ENCODE measurements at regions not wholly inside any gene's neighbourhood (a gene's known extent, or its start where the extent isn't known, plus 50 kb on each side); places are given as distances from the start of the nearest gene placed in this dataset.

DNA sequence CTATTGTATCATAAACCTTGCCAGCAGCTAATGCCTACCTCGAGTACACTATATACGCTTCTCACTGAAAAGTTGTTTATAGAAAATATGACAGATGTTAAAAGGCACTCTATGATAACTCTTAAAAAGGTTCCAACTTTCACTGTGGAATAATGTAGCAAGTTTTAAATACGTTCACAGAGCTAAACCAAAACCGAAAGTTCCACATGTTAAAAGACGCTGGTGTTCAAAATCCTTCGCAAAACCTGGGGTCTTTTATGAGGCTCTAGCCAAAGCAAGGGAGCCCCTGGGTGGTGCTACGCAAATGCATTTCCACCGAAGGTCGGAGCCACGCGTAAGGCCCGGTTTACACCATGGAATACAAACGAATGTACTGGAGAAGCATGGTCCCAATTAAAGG, 103.7 kb upstream of the TENM3 start:
- Histone ChIP-seq H4K20me1 (ENCODE audit: insufficient read depth, low read length) (no peaks in the 10 kb centered on the region), H3K9ac (ENCODE audit: insufficient read depth, low read length, poor library complexity, severe bottlenecking) (no peak overlapping the region), H3K4me1 (ENCODE audit: control insufficient read depth in 1 of 2, insufficient read depth in 2 of 2, low read length in 2 of 2) (no peaks in the 10 kb centered on the region), H2AFZ (ENCODE audit: insufficient read depth, low read depth, low read length, poor library complexity, severe bottlenecking) (no peak overlapping the region), H3K79me2 (ENCODE audit: insufficient read depth, low read length) (no peaks in the 10 kb centered on the region), H3K27me3 (ENCODE audit: control insufficient read depth in 2 of 2, insufficient read depth in 2 of 2, low read length in 2 of 2) (peaks cover 60 to 68% of the 10 kb centered on the region in 2 donors), H3K36me3 (replicated peaks in 1 of 2; ENCODE audit: control insufficient read depth in 1 of 2, insufficient read depth in 2 of 2, low read length in 2 of 2) (no peaks in the 10 kb centered on the region), H3K27ac (ENCODE audit: low read depth in 1 of 2, low read length in 2 of 2) (no peak overlapping the region), H3K4me3 (replicated peaks in 1 of 3; ENCODE audit: low read depth in 2 of 3, low read length in 3 of 3) (no peak overlapping the region), H3K9me3 (replicated peaks in 1 of 2; ENCODE audit: control insufficient read depth in 1 of 2, insufficient read depth in 1 of 2, low read length in 2 of 2) (peaks cover 0 to 25% of the 10 kb centered on the region in 2 donors), H3K4me2 (replicated peaks; ENCODE audit: extremely low read depth, low read length, poor library complexity, severe bottlenecking) (peak overlapping the region; percentile 11)
- Mint-ChIP-seq H3K27ac (no peak overlapping the region), H3K27me3 (ENCODE audit: low read depth in 3 of 3) (peaks cover 56 to 71% (median 60%) of the 10 kb centered on the region in 3 donors), H3K4me3 (peak overlapping the region in 1 of 2 donors; percentile 64), H3K9me3 (peaks cover 0 to 22% (median 11%) of the 10 kb centered on the region in 7 donors), H3K4me1 (peaks cover 8% of the 10 kb centered on the region), H3K36me3 (peaks cover 0 to 3% of the 10 kb centered on the region in 2 donors)
- no peak for TF ChIP-seq CTCF (IDR thresholded peaks at IDR 0.05)
- intact Hi-C loops (cut with micrococcal nuclease), result no loop called here
- 4% methylated on average over 10 of the region's 13 CpGs for WGBS (ENCODE audit: insufficient coverage)
- no peak for DNase-seq

DNA sequence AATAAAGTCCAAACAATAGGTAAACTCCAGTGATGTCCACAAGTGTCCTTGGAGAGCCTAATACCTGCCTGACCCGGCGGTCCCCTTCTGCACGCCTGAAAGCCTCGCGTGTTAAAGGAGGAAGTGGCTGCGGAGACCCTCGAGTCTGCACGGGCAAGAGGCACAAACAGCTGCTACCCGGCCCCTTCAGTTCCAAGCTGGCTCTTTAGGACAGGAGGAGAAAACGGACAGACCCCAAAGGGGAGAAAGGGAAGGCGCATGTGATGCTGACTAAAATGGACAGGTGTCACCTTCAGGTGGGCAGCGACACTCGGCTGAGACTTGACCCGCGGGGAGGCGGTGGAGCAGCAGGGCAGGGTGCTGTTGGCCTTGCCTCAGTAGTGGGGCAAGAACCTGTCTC, 102.7 kb upstream of the TENM3 start:
- Histone ChIP-seq H3K9me3 (replicated peaks in 1 of 2; ENCODE audit: control insufficient read depth in 1 of 2, insufficient read depth in 1 of 2, low read length in 2 of 2) (peaks cover 0 to 25% of the 10 kb centered on the region in 2 donors), H3K9ac (ENCODE audit: insufficient read depth, low read length, poor library complexity, severe bottlenecking) (no peak overlapping the region), H3K36me3 (replicated peaks in 1 of 2; ENCODE audit: control insufficient read depth in 1 of 2, insufficient read depth in 2 of 2, low read length in 2 of 2) (no peaks in the 10 kb centered on the region), H3K79me2 (ENCODE audit: insufficient read depth, low read length) (no peaks in the 10 kb centered on the region), H3K4me2 (replicated peaks; ENCODE audit: extremely low read depth, low read length, poor library complexity, severe bottlenecking) (no peak overlapping the region), H3K27ac (ENCODE audit: low read depth in 1 of 2, low read length in 2 of 2) (no peak overlapping the region), H2AFZ (ENCODE audit: insufficient read depth, low read depth, low read length, poor library complexity, severe bottlenecking) (no peak overlapping the region), H3K4me3 (replicated peaks in 1 of 3; ENCODE audit: low read depth in 2 of 3, low read length in 3 of 3) (no peak overlapping the region), H4K20me1 (ENCODE audit: insufficient read depth, low read length) (no peaks in the 10 kb centered on the region), H3K4me1 (ENCODE audit: control insufficient read depth in 1 of 2, insufficient read depth in 2 of 2, low read length in 2 of 2) (no peaks in the 10 kb centered on the region), H3K27me3 (ENCODE audit: control insufficient read depth in 2 of 2, insufficient read depth in 2 of 2, low read length in 2 of 2) (peaks cover 69 to 76% of the 10 kb centered on the region in 2 donors)
- 8% methylated on average over 10 of the region's 16 CpGs for WGBS (ENCODE audit: insufficient coverage)
- Mint-ChIP-seq H3K27me3 (ENCODE audit: low read depth in 3 of 3) (peaks cover 62 to 76% (median 66%) of the 10 kb centered on the region in 3 donors), H3K4me3 (peak overlapping the region in 1 of 2 donors; percentile 60), H3K4me1 (peaks cover 9% of the 10 kb centered on the region), H3K9me3 (peaks cover 0 to 26% (median 14%) of the 10 kb centered on the region in 7 donors), H3K36me3 (peaks cover 0 to 6% of the 10 kb centered on the region in 2 donors), H3K27ac (no peak overlapping the region)
- intact Hi-C loops (cut with micrococcal nuclease), result no loop called here
- no peak for DNase-seq
- no peak for TF ChIP-seq CTCF (IDR thresholded peaks at IDR 0.05)

Data from CD14-positive monocyte (primary cell).